ENCODE measurements at regions not wholly inside any gene's neighbourhood (a gene's known extent, or its start where the extent isn't known, plus 50 kb on each side); places are given as distances from the start of the nearest gene placed in this dataset.
"Not testable (repeated sequence)": the region's sequence is repeated elsewhere in the genome, so short reads cannot be mapped to it uniquely, and the experiment has no call there.

GRCh38 chr15:95016511-95017229 lies 785.3 kb downstream of the MCTP2 start:
- in situ Hi-C loops (cut with HindIII; ENCODE audit: low pct_unique_long_range_greater_than_20kb, low sequenced_read_pairs): no loop called here
- DNase-seq (ENCODE audit: low read depth): no peak

GRCh38 chr15:95017666-95018328 lies 786.4 kb downstream of the MCTP2 start:
- peak; percentile 2 for DNase-seq (ENCODE audit: low read depth)
- in situ Hi-C loops (cut with HindIII; ENCODE audit: low pct_unique_long_range_greater_than_20kb, low sequenced_read_pairs): no loop called here

GRCh38 chr15:95018888-95019545 lies 787.7 kb downstream of the MCTP2 start:
- in situ Hi-C loops (cut with HindIII; ENCODE audit: low pct_unique_long_range_greater_than_20kb, low sequenced_read_pairs): no loop called here
- peak; percentile 40 for DNase-seq (ENCODE audit: low read depth)

- in situ Hi-C loops (cut with HindIII; ENCODE audit: low pct_unique_long_range_greater_than_20kb, low sequenced_read_pairs): no loop called here
- DNase-seq (ENCODE audit: low read depth): no peak
Observed at GRCh38 chr15:95019907-95020306, 788.5 kb downstream of the MCTP2 start.

- in situ Hi-C loops (cut with HindIII; ENCODE audit: low pct_unique_long_range_greater_than_20kb, low sequenced_read_pairs): no loop called here
- DNase-seq (ENCODE audit: low read depth): no peak
Observed at GRCh38 chr15:95021816-95022215, 790.5 kb downstream of the MCTP2 start.

- in situ Hi-C loops (cut with HindIII; ENCODE audit: low pct_unique_long_range_greater_than_20kb, low sequenced_read_pairs): no loop called here
- peak; percentile 19 for DNase-seq (ENCODE audit: low read depth)
Observed at GRCh38 chr15:95024351-95024750, 793.0 kb downstream of the MCTP2 start.

GRCh38 chr15:95025924-95026728 lies 794.8 kb downstream of the MCTP2 start:
- peak; percentile 51 for DNase-seq (ENCODE audit: low read depth)
- in situ Hi-C loops (cut with HindIII; ENCODE audit: low pct_unique_long_range_greater_than_20kb, low sequenced_read_pairs): no loop called here

GRCh38 chr15:95027981-95028380 lies 796.6 kb downstream of the MCTP2 start:
- no peak for DNase-seq (ENCODE audit: low read depth)
- in situ Hi-C loops (cut with HindIII; ENCODE audit: low pct_unique_long_range_greater_than_20kb, low sequenced_read_pairs): no loop called here

GRCh38 chr15:95032156-95032555 lies 800.8 kb downstream of the MCTP2 start:
- DNase-seq (ENCODE audit: low read depth): peak; percentile 41
- in situ Hi-C loops (cut with HindIII; ENCODE audit: low pct_unique_long_range_greater_than_20kb, low sequenced_read_pairs): no loop called here

- in situ Hi-C loops (cut with HindIII; ENCODE audit: low pct_unique_long_range_greater_than_20kb, low sequenced_read_pairs): no loop called here
- no peak for DNase-seq (ENCODE audit: low read depth)
Observed at GRCh38 chr15:95035106-95035505, 803.7 kb downstream of the MCTP2 start.

GRCh38 chr15:95041297-95041696 lies 809.9 kb downstream of the MCTP2 start:
- DNase-seq (ENCODE audit: low read depth): no peak
- in situ Hi-C loops (cut with HindIII; ENCODE audit: low pct_unique_long_range_greater_than_20kb, low sequenced_read_pairs): no loop called here

GRCh38 chr15:95043236-95043932 lies 812.0 kb downstream of the MCTP2 start:
- DNase-seq (ENCODE audit: low read depth); in situ Hi-C loops (cut with HindIII; ENCODE audit: low pct_unique_long_range_greater_than_20kb, low sequenced_read_pairs): not testable (repeated sequence)

- no peak for DNase-seq (ENCODE audit: low read depth)
- in situ Hi-C loops (cut with HindIII; ENCODE audit: low pct_unique_long_range_greater_than_20kb, low sequenced_read_pairs): no loop called here
Observed at GRCh38 chr15:95043933-95044313, 812.6 kb downstream of the MCTP2 start.

GRCh38 chr15:95044745-95045417 lies 813.5 kb downstream of the MCTP2 start:
- DNase-seq (ENCODE audit: low read depth): no peak
- in situ Hi-C loops (cut with HindIII; ENCODE audit: low pct_unique_long_range_greater_than_20kb, low sequenced_read_pairs): no loop called here

GRCh38 chr15:95051861-95052260 lies 820.5 kb downstream of the MCTP2 start:
- DNase-seq (ENCODE audit: low read depth): no peak
- in situ Hi-C loops (cut with HindIII; ENCODE audit: low pct_unique_long_range_greater_than_20kb, low sequenced_read_pairs): no loop called here

- no peak for DNase-seq (ENCODE audit: low read depth)
- in situ Hi-C loops (cut with HindIII; ENCODE audit: low pct_unique_long_range_greater_than_20kb, low sequenced_read_pairs): no loop called here
Observed at GRCh38 chr15:95059346-95059905, 828.1 kb downstream of the MCTP2 start.

GRCh38 chr15:95068701-95069521 lies 837.5 kb downstream of the MCTP2 start:
- in situ Hi-C loops (cut with HindIII; ENCODE audit: low pct_unique_long_range_greater_than_20kb, low sequenced_read_pairs): no loop called here
- DNase-seq (ENCODE audit: low read depth): no peak

Measured in Caki2 (cell line).